PFSK-1 (cell line): ENCODE measurements at regions not wholly inside any gene's neighbourhood (a gene's known extent, or its start where the extent isn't known, plus 50 kb on each side); places are given as distances from the start of the nearest gene placed in this dataset.

Experiments
- FOXP2 ChIP-seq: optimal IDR thresholded peaks from 2 replicates; pipeline ENCODE3; 2011; ENCODE audit warnings: borderline replicate concordance, control low read depth, inconsistent platforms; ENCODE audit not compliant: insufficient read depth; ENCODE audit errors: extremely low read length, extremely low read depth
- POLR2AphosphoS5 ChIP-seq: IDR thresholded peaks from 2 replicates; pipeline ENCODE4 v1.6.1; 2012; ENCODE audit warnings: low read depth, mild to moderate bottlenecking, control low read depth, low read length, moderate library complexity
- SIN3A ChIP-seq: IDR thresholded peaks from 2 replicates; pipeline ENCODE4 v1.6.1; 2012; ENCODE audit warnings: mild to moderate bottlenecking, low read length, moderate library complexity, borderline replicate concordance; ENCODE audit not compliant: insufficient read depth
- TAF1 ChIP-seq: IDR thresholded peaks from 2 replicates; pipeline ENCODE4 v1.6.1; 2012; ENCODE audit warnings: low read length, control low read depth, borderline replicate concordance; ENCODE audit not compliant: insufficient read depth
- TF ChIP-seq, protein P1 (sequence below), 2 experiments: IDR thresholded peaks; 2 replicates each; pipeline versions ENCODE4 v1.6.1 to v1.8.0; 2011 to 2012; ENCODE audit warnings: low read depth in 2 of 2, low read length in 2 of 2, control low read depth in 1 of 2, inconsistent platforms in 1 of 2, mild to moderate bottlenecking in 1 of 2, moderate library complexity in 1 of 2; ENCODE audit not compliant: insufficient read depth in 1 of 2

DNA sequence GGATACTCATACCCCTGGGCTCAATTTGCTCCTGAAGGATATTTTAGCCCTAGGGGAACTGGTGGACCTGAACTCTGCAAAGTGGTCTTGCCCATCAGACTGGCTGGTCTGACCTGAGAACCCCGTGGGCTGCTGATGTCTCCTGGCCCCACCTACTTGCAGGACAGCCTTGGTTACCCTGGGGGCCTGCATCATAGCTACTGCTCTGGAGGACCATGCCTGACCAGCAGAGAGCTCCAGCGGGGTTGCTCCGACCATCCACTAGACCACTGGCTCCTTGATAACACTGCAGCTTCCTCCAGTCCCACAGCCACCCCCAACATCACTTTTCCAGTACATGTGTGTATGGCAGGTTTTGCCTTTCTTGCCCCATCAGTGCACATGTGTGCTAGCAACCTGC, 331.6 kb upstream of the BRINP3 start:
- no peak for TF ChIP-seq FOXP2
- no peak for TF ChIP-seq TAF1
- TF ChIP-seq, protein P1, sequence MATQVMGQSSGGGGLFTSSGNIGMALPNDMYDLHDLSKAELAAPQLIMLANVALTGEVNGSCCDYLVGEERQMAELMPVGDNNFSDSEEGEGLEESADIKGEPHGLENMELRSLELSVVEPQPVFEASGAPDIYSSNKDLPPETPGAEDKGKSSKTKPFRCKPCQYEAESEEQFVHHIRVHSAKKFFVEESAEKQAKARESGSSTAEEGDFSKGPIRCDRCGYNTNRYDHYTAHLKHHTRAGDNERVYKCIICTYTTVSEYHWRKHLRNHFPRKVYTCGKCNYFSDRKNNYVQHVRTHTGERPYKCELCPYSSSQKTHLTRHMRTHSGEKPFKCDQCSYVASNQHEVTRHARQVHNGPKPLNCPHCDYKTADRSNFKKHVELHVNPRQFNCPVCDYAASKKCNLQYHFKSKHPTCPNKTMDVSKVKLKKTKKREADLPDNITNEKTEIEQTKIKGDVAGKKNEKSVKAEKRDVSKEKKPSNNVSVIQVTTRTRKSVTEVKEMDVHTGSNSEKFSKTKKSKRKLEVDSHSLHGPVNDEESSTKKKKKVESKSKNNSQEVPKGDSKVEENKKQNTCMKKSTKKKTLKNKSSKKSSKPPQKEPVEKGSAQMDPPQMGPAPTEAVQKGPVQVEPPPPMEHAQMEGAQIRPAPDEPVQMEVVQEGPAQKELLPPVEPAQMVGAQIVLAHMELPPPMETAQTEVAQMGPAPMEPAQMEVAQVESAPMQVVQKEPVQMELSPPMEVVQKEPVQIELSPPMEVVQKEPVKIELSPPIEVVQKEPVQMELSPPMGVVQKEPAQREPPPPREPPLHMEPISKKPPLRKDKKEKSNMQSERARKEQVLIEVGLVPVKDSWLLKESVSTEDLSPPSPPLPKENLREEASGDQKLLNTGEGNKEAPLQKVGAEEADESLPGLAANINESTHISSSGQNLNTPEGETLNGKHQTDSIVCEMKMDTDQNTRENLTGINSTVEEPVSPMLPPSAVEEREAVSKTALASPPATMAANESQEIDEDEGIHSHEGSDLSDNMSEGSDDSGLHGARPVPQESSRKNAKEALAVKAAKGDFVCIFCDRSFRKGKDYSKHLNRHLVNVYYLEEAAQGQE (IDR thresholded peaks at IDR 0.05; ENCODE audit: insufficient read depth in 1 of 2, low read depth in 2 of 2, low read length in 2 of 2) = no peak
- no peak for TF ChIP-seq POLR2AphosphoS5
- TF ChIP-seq SIN3A = no peak

DNA sequence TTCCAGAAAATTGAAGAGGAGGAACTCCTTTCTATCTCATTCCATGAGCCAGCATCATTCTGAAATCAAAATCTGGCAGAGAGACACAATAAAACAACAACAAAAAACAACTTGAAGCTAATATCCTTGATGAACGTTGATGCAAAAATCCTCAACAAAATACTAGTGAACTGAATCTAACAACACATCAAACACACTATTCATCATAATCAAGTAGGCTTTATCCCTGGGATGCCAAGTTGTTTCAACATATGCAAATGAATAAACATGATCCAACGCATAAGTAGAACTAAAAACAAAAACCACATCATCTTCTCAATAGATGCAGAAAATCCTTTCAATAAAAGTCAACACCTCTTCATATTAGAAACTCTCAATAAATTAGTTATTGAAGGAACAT, 335.3 kb upstream of the BRINP3 start:
- TF ChIP-seq POLR2AphosphoS5 = no peak
- TF ChIP-seq FOXP2 = no peak
- TF ChIP-seq, protein P1 (IDR thresholded peaks at IDR 0.05; ENCODE audit: insufficient read depth in 1 of 2, low read depth in 2 of 2, low read length in 2 of 2) = no peak
- no peak for TF ChIP-seq TAF1
- no peak for TF ChIP-seq SIN3A

DNA sequence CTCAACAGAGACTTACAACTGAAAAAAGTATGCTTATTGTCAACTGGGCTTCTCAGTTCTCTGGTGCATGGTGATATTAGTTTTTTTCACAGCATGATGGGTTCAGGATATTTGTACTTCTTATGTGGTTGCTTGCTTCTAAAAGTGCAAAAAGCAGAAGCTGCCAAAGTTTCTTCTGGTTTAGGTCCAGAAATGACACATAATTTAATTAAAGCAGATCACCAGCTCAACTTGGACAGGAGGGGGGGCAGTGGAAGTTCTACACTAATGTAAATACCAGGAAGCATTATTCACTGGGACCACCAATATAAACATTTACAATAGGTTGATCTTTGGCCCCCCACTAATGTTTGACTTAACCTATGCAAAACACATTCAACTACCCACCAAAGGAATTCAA, 354.8 kb upstream of the BRINP3 start:
- TF ChIP-seq, protein P1 (IDR thresholded peaks at IDR 0.05; ENCODE audit: insufficient read depth in 1 of 2, low read depth in 2 of 2, low read length in 2 of 2) = no peak
- TF ChIP-seq SIN3A = no peak
- no peak for TF ChIP-seq TAF1
- no peak for TF ChIP-seq POLR2AphosphoS5
- no peak for TF ChIP-seq FOXP2

GRCh38 chr1:190835658-190836057, 358.0 kb upstream of the BRINP3 start:
- no peak for TF ChIP-seq TAF1
- no peak for TF ChIP-seq FOXP2
- TF ChIP-seq SIN3A = no peak
- TF ChIP-seq, protein P1 (IDR thresholded peaks at IDR 0.05; ENCODE audit: insufficient read depth in 1 of 2, low read depth in 2 of 2, low read length in 2 of 2) = no peak
- TF ChIP-seq POLR2AphosphoS5 = no peak

GRCh38 chr1:190837888-190838287, 360.2 kb upstream of the BRINP3 start:
- no peak for TF ChIP-seq SIN3A
- TF ChIP-seq FOXP2 = no peak
- TF ChIP-seq, protein P1 (IDR thresholded peaks at IDR 0.05; ENCODE audit: insufficient read depth in 1 of 2, low read depth in 2 of 2, low read length in 2 of 2) = no peak
- no peak for TF ChIP-seq POLR2AphosphoS5
- no peak for TF ChIP-seq TAF1
